ENCODE measurements at regions not wholly inside any gene's neighbourhood (a gene's known extent, or its start where the extent isn't known, plus 50 kb on each side); places are given as distances from the start of the nearest gene placed in this dataset.
A peak's percentile ranks its signal among the peaks of the same experiment; 100 is the strongest.

- 0 out of 2 replicates have a peak, but pooled peaks have one; percentile 44 for TF ChIP-seq ZNF660 (tag by site-specific recombination; IDR thresholded peaks at IDR 0.05)
- 0 out of 2 replicates have a peak, but pooled peaks have one; percentile 16 for TF ChIP-seq PRDM4 (tag by site-specific recombination; IDR thresholded peaks at IDR 0.05)
- TF ChIP-seq ZNF184 (tag by site-specific recombination; IDR thresholded peaks at IDR 0.05) = no peak
- TF ChIP-seq ZBTB44 (tag by site-specific recombination; IDR thresholded peaks at IDR 0.05) = 0 out of 2 replicates have a peak, but pooled peaks have one; percentile 20
- TF ChIP-seq ZBTB26 (tag by site-specific recombination; optimal IDR thresholded peaks at IDR 0.05) = peak; percentile 63
- peak; percentile 23; the same call in 1 of the 2 replicates for TF ChIP-seq ZIC2 (tag by site-specific recombination; IDR thresholded peaks at IDR 0.05)
- TF ChIP-seq YY1 (tag by site-specific recombination; IDR thresholded peaks at IDR 0.05) = peak; percentile 35; the same call in 1 of the 2 replicates
- no peak for TF ChIP-seq ZNF423 (tag by site-specific recombination; IDR thresholded peaks at IDR 0.05)
- TF ChIP-seq BCL11B (tag by site-specific recombination; IDR thresholded peaks at IDR 0.05; ENCODE audit: low read depth) = 0 out of 2 replicates have a peak, but pooled peaks have one; percentile 20
- Histone ChIP-seq H3K36me3 (ENCODE audit: control insufficient read depth in 2 of 2, insufficient read depth in 1 of 2, low read length in 2 of 2) (no peaks in the 10 kb centered on the region), H3K27ac (ENCODE audit: extremely low read depth, low read depth, low read length) (peak overlapping the region; percentile 51; the same call in 1 of the 2 replicates), H3K4me1 (ENCODE audit: control insufficient read depth, insufficient read depth, low read length) (no peaks in the 10 kb centered on the region), H3K9me3 (ENCODE audit: control insufficient read depth, insufficient read depth, low read depth, low read length) (no peaks in the 10 kb centered on the region), H3K4me3 (ENCODE audit: low read depth, low read length) (peak overlapping the region; percentile 66)
- ChIA-PET CTCF (interaction anchor here (0.6 to 1.3 kb wide), 3 partner anchors 83 to 129 kb away, joined by 3 read pairs; no protein-coding TSS in a partner anchor), POLR2A (interaction anchor here (0.9 to 2.1 kb wide), 4 partner anchors 9 to 442 kb away, joined by 3 to 6 read pairs (median 4); no protein-coding TSS in a partner anchor)
These were observed 226.2 kb upstream of the CRY1 start for GRCh38 chr12:107319533-107320032.

- POLR2A ChIA-PET = interaction anchor here (0.8 to 1.5 kb wide), 5 partner anchors 8 to 60 kb away, joined by 3 to 6 read pairs (median 4); no protein-coding TSS in a partner anchor
- H3K9me3 ChIP-seq (ENCODE audit: control insufficient read depth, insufficient read depth, low read depth, low read length) = no peaks in the 10 kb centered on the region
- H3K4me3 ChIP-seq (ENCODE audit: low read depth, low read length) = peak overlapping the region; percentile 66
- no peaks in the 10 kb centered on the region for H3K4me1 ChIP-seq (ENCODE audit: control insufficient read depth, insufficient read depth, low read length)
- no peaks in the 10 kb centered on the region for H3K36me3 ChIP-seq (ENCODE audit: control insufficient read depth in 2 of 2, insufficient read depth in 1 of 2, low read length in 2 of 2)
- CTCF ChIA-PET = interaction anchor here (0.5 to 1.7 kb wide), 6 partner anchors 82 to 291 kb away, joined by 3 to 10 read pairs (median 4); no protein-coding TSS in a partner anchor
- H3K27ac ChIP-seq (ENCODE audit: extremely low read depth, low read depth, low read length) = peak overlapping the region; percentile 51; the same call in 1 of the 2 replicates
- TF ChIP-seq EGR2 (tag by site-specific recombination; IDR thresholded peaks at IDR 0.05; ENCODE audit: low read depth) (peak; percentile 66), OSR2 (tag by site-specific recombination; IDR thresholded peaks at IDR 0.05) (peak; percentile 63; the same call in 1 of the 2 replicates), ZBTB20 (tag by site-specific recombination; IDR thresholded peaks at IDR 0.05) (peak; percentile 46; the same call in 1 of the 2 replicates), ZSCAN30 (tag by site-specific recombination; IDR thresholded peaks at IDR 0.05) (peak; percentile 19; the same call in 1 of the 2 replicates), ZNF449 (tag by site-specific recombination; IDR thresholded peaks at IDR 0.05) (peak; percentile 35; the same call in 1 of the 2 replicates), SP2 (tag by site-specific recombination; IDR thresholded peaks at IDR 0.05) (peak; percentile 77), ZNF501 (tag by site-specific recombination; IDR thresholded peaks at IDR 0.05) (peak; percentile 58; the same call in 1 of the 2 replicates), ZNF335 (tag by site-specific recombination; conservative IDR thresholded peaks at IDR 0.05) (peak; percentile 49), ZNF600 (tag by site-specific recombination; IDR thresholded peaks at IDR 0.05) (peak; percentile 97), GLIS2 (tag by site-specific recombination; IDR thresholded peaks at IDR 0.05) (peak; percentile 75), ZBTB48 (tag by site-specific recombination; IDR thresholded peaks at IDR 0.05) (peak; percentile 60; the same call in 1 of the 2 replicates), SCRT2 (tag by site-specific recombination; IDR thresholded peaks at IDR 0.05) (peak; percentile 58; the same call in 1 of the 2 replicates), ZNF366 (tag by site-specific recombination; conservative IDR thresholded peaks at IDR 0.05) (0 out of 2 replicates have a peak, but pooled peaks have one; percentile 28), GLIS1 (tag by site-specific recombination; IDR thresholded peaks at IDR 0.05) (peak; percentile 49), ZNF157 (tag by site-specific recombination; IDR thresholded peaks at IDR 0.05) (no peak), ZNF626 (tag by site-specific recombination; IDR thresholded peaks at IDR 0.05) (no peak), KLF9 (tag by site-specific recombination; IDR thresholded peaks at IDR 0.05; ENCODE audit: low read depth) (peak; percentile 90), ZFHX2 (tag by site-specific recombination; conservative IDR thresholded peaks at IDR 0.05) (peak; percentile 74)
These were observed 226.9 kb upstream of the CRY1 start for GRCh38 chr12:107320033-107320928.
